ENCODE measurements at regions not wholly inside any gene's neighbourhood (a gene's known extent, or its start where the extent isn't known, plus 50 kb on each side); places are given as distances from the start of the nearest gene placed in this dataset.

DNA sequence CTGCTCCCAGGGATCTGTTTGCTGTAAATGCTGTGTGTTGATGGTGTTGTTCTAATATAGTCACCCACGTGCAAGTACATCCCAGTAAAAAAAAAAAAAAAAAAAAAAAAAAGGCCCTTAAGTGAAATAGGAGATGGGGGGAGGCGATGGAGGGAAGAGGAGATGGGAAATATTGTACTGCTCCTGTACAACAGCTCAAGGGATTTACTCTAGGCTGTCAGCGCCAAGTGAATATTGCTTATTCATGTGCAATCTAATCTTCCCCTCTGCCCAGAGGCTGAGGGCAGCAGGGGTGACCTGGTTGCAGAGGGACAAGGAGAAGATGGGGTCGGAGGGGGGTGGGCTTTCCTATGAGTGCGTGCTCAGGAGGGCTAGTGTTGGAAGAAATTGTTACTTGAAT, 206.2 kb upstream of the CADM1 start:
- TF ChIP-seq, protein P1, sequence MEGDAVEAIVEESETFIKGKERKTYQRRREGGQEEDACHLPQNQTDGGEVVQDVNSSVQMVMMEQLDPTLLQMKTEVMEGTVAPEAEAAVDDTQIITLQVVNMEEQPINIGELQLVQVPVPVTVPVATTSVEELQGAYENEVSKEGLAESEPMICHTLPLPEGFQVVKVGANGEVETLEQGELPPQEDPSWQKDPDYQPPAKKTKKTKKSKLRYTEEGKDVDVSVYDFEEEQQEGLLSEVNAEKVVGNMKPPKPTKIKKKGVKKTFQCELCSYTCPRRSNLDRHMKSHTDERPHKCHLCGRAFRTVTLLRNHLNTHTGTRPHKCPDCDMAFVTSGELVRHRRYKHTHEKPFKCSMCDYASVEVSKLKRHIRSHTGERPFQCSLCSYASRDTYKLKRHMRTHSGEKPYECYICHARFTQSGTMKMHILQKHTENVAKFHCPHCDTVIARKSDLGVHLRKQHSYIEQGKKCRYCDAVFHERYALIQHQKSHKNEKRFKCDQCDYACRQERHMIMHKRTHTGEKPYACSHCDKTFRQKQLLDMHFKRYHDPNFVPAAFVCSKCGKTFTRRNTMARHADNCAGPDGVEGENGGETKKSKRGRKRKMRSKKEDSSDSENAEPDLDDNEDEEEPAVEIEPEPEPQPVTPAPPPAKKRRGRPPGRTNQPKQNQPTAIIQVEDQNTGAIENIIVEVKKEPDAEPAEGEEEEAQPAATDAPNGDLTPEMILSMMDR (IDR thresholded peaks at IDR 0.05), result no peak
- TF ChIP-seq SIN3A (IDR thresholded peaks at IDR 0.05; ENCODE audit: borderline replicate concordance, insufficient read depth, low read depth, low read length) (no peak), POLR2AphosphoS5 (IDR thresholded peaks at IDR 0.05; ENCODE audit: low read depth, low read length) (no peak)
